Right cardiac atrium (tissue), 5 donors: ENCODE measurements at regions not wholly inside any gene's neighbourhood (a gene's known extent, or its start where the extent isn't known, plus 50 kb on each side); places are given as distances from the start of the nearest gene placed in this dataset.
A peak's percentile ranks its signal among the peaks of the same experiment; 100 is the strongest.

Experiments used
- ATAC-seq, 2 donors: fragments of 200-7000 bp; cut with Tn5 transposase; one replicate each; pipeline versions ENCODE4 v1.8.0 to v1.9.1; 2020; ENCODE audit warnings: moderate library complexity in 2 of 2, mild to moderate bottlenecking in 1 of 2
- DNase-seq, 3 donors: peaks; one replicate each; pipeline ENCODE4 v3.0.0-alpha.2; 2020
- H3K27ac ChIP-seq: one replicate; pipeline ENCODE4 v1.5.1; 2013; ENCODE audit warnings: mild to moderate bottlenecking, low read length, control low read depth, moderate library complexity
- H3K27me3 ChIP-seq: one replicate; pipeline ENCODE4 v1.6.1; 2013; ENCODE audit not compliant: control insufficient read depth, insufficient read depth
- H3K4me1 ChIP-seq: one replicate; pipeline ENCODE4 v1.6.1; 2013; ENCODE audit warnings: low read length; ENCODE audit not compliant: control insufficient read depth, insufficient read depth
- H3K4me3 ChIP-seq: one replicate; pipeline ENCODE4 v1.5.1; 2013; ENCODE audit warnings: low read length, control low read depth
- H3K9me3 ChIP-seq: one replicate; pipeline ENCODE4 v1.6.1; 2013; ENCODE audit warnings: low read length; ENCODE audit not compliant: control insufficient read depth
- WGBS: extraction: QIAGEN DNeasy Blood & Tissue Kit; methylation state at CpG from one replicate; pipeline ENCODE4 v1.1.7; 2013; 5-methylcytosine and 5-hydroxymethylcytosine counted together
- intact Hi-C, 4 donors: fragments of 100-400 bp; cut with DNase I; formaldehyde crosslinking; loops; one replicate each; pipeline versions ENCODE4 v1.11.0 to v1.14.0; 2022 to 2023
- donor health status: healthy with polysubstance abuse.
- donor health status: DM: no; HTN: yes; CAD: no.
- donor health status: DM: no; HTN: no; CAD: no.
- donor health status: DM: no; HTN: yes; CAD: no; lungs with severe emphysema.
- donor health status: DM: yes; HTN: yes; CAD: no.

- H3K9me3 ChIP-seq = no peaks in the 10 kb centered on the region
- no peaks in the 10 kb centered on the region for H3K27me3 ChIP-seq
- H3K4me1 ChIP-seq = no peaks in the 10 kb centered on the region
- DNase-seq = no peak
- no peak for ATAC-seq
- H3K4me3 ChIP-seq = no peak overlapping the region
- WGBS = 81% methylated on average over 2 of the region's 2 CpGs
- intact Hi-C loops = no loop called here
- no peak overlapping the region for H3K27ac ChIP-seq
These were observed 254.2 kb upstream of the ADAMTS5 start for GRCh38 chr21:27221077-27221476.

- DNase-seq (no peak), ATAC-seq (no peak)
- no peak overlapping the region for H3K27ac ChIP-seq
- H3K4me3 ChIP-seq = no peak overlapping the region
- no peaks in the 10 kb centered on the region for H3K9me3 ChIP-seq
- H3K27me3 ChIP-seq = no peaks in the 10 kb centered on the region
- intact Hi-C loops = no loop called here
- no peaks in the 10 kb centered on the region for H3K4me1 ChIP-seq
These were observed 253.5 kb upstream of the ADAMTS5 start for GRCh38 chr21:27220416-27220815.

DNA sequence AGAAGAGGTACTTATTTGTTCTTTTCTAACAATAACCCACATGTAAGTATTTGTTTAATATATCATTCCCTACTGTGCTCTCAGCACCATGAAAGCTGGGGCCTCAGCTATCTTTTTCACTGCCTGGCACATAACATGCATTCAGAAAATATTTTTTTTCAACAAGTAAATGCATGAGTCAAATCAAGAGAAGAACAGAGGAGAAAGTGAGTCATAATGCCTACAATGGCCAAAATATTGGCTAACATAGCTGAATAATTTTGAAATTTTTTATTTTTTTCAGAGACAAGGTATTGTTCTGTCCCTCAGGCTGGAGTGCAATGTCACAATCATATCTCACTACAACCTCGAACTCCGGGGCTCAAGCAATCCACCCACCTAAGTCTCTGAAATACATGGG is 252.2 kb upstream of the ADAMTS5 start:
- Histone ChIP-seq H3K4me3 (no peak overlapping the region), H3K27me3 (no peaks in the 10 kb centered on the region), H3K4me1 (no peaks in the 10 kb centered on the region), H3K9me3 (no peaks in the 10 kb centered on the region), H3K27ac (no peak overlapping the region)
- ATAC-seq (peak in 1 of 2 donors; percentile 51), DNase-seq (peak in 2 of 3 donors; percentile 9 to 24)
- intact Hi-C loops = no loop called here
- WGBS = 93% methylated on average over 2 of the region's 2 CpGs

GRCh38 chr21:27213303-27213702 is 246.4 kb upstream of the ADAMTS5 start:
- no peak overlapping the region for H3K4me3 ChIP-seq
- ATAC-seq (no peak), DNase-seq (no peak)
- H3K4me1 ChIP-seq = no peaks in the 10 kb centered on the region
- no peaks in the 10 kb centered on the region for H3K27me3 ChIP-seq
- intact Hi-C loops = no loop called here
- no peak overlapping the region for H3K27ac ChIP-seq
- H3K9me3 ChIP-seq = no peaks in the 10 kb centered on the region

DNA sequence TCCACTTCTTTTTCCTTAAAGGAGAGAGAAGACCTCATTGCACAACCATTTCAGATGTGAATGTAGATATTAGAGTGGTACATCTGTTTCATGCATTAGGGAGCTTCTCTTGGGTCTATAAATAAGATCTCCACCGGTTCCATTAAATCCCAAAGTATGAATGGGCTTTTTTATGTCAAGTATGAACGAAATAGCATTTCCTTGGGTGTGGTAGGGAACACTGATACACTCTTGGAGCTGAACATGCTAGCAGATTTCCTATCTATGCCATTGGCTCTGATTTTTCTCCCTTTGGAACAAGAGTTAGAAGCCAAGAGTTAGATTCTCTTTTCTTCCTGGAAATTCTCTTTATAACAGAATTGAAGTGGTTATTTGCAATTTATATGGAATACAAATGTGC is 245.6 kb upstream of the ADAMTS5 start:
- no peak overlapping the region for H3K27ac ChIP-seq
- H3K4me3 ChIP-seq = no peak overlapping the region
- H3K27me3 ChIP-seq = no peaks in the 10 kb centered on the region
- H3K4me1 ChIP-seq = no peaks in the 10 kb centered on the region
- DNase-seq (no peak), ATAC-seq (peak in 1 of 2 donors; percentile 56)
- WGBS = 32% methylated on average over 2 of the region's 2 CpGs
- intact Hi-C loops = no loop called here
- no peaks in the 10 kb centered on the region for H3K9me3 ChIP-seq

GRCh38 chr21:27209546-27209945 is 242.7 kb upstream of the ADAMTS5 start:
- Histone ChIP-seq H3K27me3 (no peaks in the 10 kb centered on the region), H3K27ac (no peak overlapping the region), H3K4me3 (no peak overlapping the region), H3K4me1 (no peaks in the 10 kb centered on the region), H3K9me3 (no peaks in the 10 kb centered on the region)
- no peak for DNase-seq
- ATAC-seq = no peak
- WGBS = 92% methylated on average over 1 of the region's 1 CpG
- intact Hi-C loops = no loop called here

- 76% methylated on average over 5 of the region's 5 CpGs for WGBS
- no peaks in the 10 kb centered on the region for H3K9me3 ChIP-seq
- DNase-seq = no peak
- H3K4me1 ChIP-seq = no peaks in the 10 kb centered on the region
- ATAC-seq = no peak
- intact Hi-C loops = no loop called here
- H3K27ac ChIP-seq = no peak overlapping the region
- no peak overlapping the region for H3K4me3 ChIP-seq
- H3K27me3 ChIP-seq = no peaks in the 10 kb centered on the region
These were observed 239.6 kb upstream of the ADAMTS5 start for GRCh38 chr21:27206368-27206982.

GRCh38 chr21:27202301-27202700 is 235.4 kb upstream of the ADAMTS5 start:
- Histone ChIP-seq H3K27me3 (no peaks in the 10 kb centered on the region), H3K4me1 (no peaks in the 10 kb centered on the region), H3K9me3 (no peaks in the 10 kb centered on the region), H3K27ac (no peak overlapping the region), H3K4me3 (no peak overlapping the region)
- intact Hi-C loops = no loop called here
- ATAC-seq (no peak), DNase-seq (no peak)

DNA sequence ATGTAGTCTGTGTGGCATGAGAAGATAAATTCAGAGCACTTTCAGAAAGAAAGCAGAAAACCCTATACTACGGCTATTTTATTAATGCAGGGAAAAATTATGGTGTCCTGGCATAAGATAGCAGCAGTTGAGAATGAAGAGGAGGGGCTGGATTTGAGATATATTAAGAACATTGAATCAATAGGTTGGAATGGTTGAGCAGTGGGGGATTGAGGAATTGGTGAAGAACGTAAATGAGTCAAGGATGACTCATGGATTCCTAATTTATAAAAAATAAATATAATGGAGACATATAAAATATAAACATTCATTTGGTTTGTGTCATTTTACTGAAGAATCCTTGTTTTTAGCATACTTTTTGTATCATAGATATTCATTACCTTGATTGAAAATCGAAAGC is 234.3 kb upstream of the ADAMTS5 start:
- intact Hi-C loops = no loop called here

DNA sequence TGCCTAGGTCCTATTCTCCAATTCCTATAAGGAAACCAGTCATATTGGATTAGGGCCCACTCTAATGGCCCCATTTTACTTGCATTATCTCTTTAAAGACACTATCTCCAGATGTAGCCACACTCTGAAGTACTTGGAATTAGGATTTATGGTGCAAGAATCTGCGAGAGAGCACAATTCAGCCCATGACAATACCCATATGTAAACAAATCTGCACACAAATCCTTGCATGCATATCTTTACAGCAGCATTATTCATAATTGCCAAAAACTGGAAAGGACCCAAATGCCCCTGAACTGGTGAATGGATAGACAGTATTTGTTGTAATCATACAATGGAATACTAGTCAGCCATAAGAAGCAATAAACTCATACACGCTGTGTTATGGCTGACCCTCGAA is 229.8 kb upstream of the ADAMTS5 start:
- DNase-seq = no peak
- ATAC-seq = no peak
- no peaks in the 10 kb centered on the region for H3K27me3 ChIP-seq
- no peaks in the 10 kb centered on the region for H3K9me3 ChIP-seq
- no peaks in the 10 kb centered on the region for H3K4me1 ChIP-seq
- H3K4me3 ChIP-seq = no peak overlapping the region
- 93% methylated on average over 3 of the region's 3 CpGs for WGBS
- intact Hi-C loops = no loop called here
- no peak overlapping the region for H3K27ac ChIP-seq

More for the DNA sequence above, 234.3 kb upstream of the ADAMTS5 start:
- no peaks in the 10 kb centered on the region for H3K9me3 ChIP-seq
- WGBS = 94% methylated on average over 3 of the region's 3 CpGs
- H3K27ac ChIP-seq = no peak overlapping the region
- no peak overlapping the region for H3K4me3 ChIP-seq
- DNase-seq = no peak
- ATAC-seq = no peak
- H3K27me3 ChIP-seq = no peaks in the 10 kb centered on the region
- H3K4me1 ChIP-seq = no peaks in the 10 kb centered on the region

GRCh38 chr21:27192281-27192949 is 225.5 kb upstream of the ADAMTS5 start:
- Histone ChIP-seq H3K9me3 (no peaks in the 10 kb centered on the region), H3K4me1 (no peaks in the 10 kb centered on the region), H3K4me3 (no peak overlapping the region), H3K27me3 (no peaks in the 10 kb centered on the region), H3K27ac (no peak overlapping the region)
- 85% methylated on average over 3 of the region's 3 CpGs for WGBS
- intact Hi-C loops = no loop called here
- no peak for DNase-seq
- ATAC-seq = no peak

DNA sequence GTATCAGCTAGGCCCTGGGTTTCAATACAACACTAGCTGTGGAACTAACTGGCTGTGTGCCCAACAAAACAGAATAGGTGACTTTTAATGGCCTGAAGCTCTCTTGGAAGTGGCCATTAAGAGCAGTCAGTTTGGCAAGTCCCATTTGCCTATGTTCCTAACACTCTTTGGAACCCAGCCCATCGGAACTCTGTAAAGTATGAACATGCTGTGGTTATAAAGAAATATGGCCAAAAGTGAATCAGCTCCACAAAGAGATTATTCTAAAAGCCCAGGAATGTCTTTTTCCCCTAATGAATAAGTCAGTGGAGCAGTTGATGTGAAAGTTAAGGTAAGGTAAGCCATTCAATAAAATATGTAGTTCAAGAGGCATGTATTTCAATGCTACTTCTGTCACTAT is 223.7 kb upstream of the ADAMTS5 start:
- Histone ChIP-seq H3K4me3 (no peak overlapping the region), H3K4me1 (no peaks in the 10 kb centered on the region), H3K9me3 (no peaks in the 10 kb centered on the region), H3K27ac (no peak overlapping the region), H3K27me3 (no peaks in the 10 kb centered on the region)
- DNase-seq = no peak
- 81% methylated on average over 1 of the region's 1 CpG for WGBS
- no peak for ATAC-seq
- intact Hi-C loops = no loop called here
